SH-SY5Y (cell line): ENCODE measurements at regions not wholly inside any gene's neighbourhood (a gene's known extent, or its start where the extent isn't known, plus 50 kb on each side); places are given as distances from the start of the nearest gene placed in this dataset.

Experiments
- GATA2 ChIP-seq: IDR thresholded peaks from 2 replicates; pipeline ENCODE4 v1.6.1; 2011; ENCODE audit warnings: mild to moderate bottlenecking, low read depth, low read length
- GATA3 ChIP-seq: IDR thresholded peaks from 2 replicates; pipeline ENCODE4 v1.6.1; 2011; ENCODE audit warnings: low read depth, mild to moderate bottlenecking, low read length, moderate library complexity

- TF ChIP-seq GATA2: no peak
- no peak for TF ChIP-seq GATA3
These were observed 386.0 kb upstream of the LRRC3B start for GRCh38 chr3:26236531-26236930.
